Sigmoid colon (tissue), 6 donors: ENCODE measurements at regions not wholly inside any gene's neighbourhood (a gene's known extent, or its start where the extent isn't known, plus 50 kb on each side); places are given as distances from the start of the nearest gene placed in this dataset.

Experiments used
- DNase-seq: peaks from one replicate; pipeline ENCODE4 v3.0.0-alpha.2; 2019
- H3K27ac ChIP-seq, 4 donors: fragments of 200-600 bp; sonication (generic); one replicate each; pipeline ENCODE4 v1.5.1; 2016 to 2019; ENCODE audit warnings: mild to moderate bottlenecking in 1 of 4
- H3K27me3 ChIP-seq, 3 donors: fragments of 200-600 bp; sonication (generic); one replicate each; pipeline ENCODE4 v1.5.1; 2019; ENCODE audit warnings: mild to moderate bottlenecking in 1 of 3
- H3K36me3 ChIP-seq, 4 donors: fragments of 200-600 bp; sonication (generic); one replicate each; pipeline ENCODE4 v1.5.1; 2016 to 2019
- H3K4me1 ChIP-seq, 4 donors: fragments of 200-600 bp; sonication (generic); one replicate each; pipeline ENCODE4 v1.5.1; 2017 to 2019
- H3K4me3 ChIP-seq, 4 donors: fragments of 200-600 bp; sonication (generic); one replicate each; pipeline ENCODE4 v1.5.1; 2017 to 2019; ENCODE audit warnings: mild to moderate bottlenecking in 2 of 4, moderate library complexity in 1 of 4
- H3K9me3 ChIP-seq, 4 donors: fragments of 200-600 bp in 3 of 4; sonication (generic) in 3 of 4; one replicate each; pipeline versions ENCODE4 v1.5.1 to v1.6.1; 2013 to 2019
- CTCF ChIP-seq, 4 experiments: fragments of 450-650 bp in 3 of 4; fragments of 200-600 bp in 1 of 4; IDR thresholded peaks; one replicate each; pipeline ENCODE4 v1.5.1; 2016 to 2019; ENCODE audit warnings: antibody characterized with exemption in 4 of 4, mild to moderate bottlenecking in 3 of 4, moderate library complexity in 2 of 4
- EP300 ChIP-seq, 4 donors: sonication (generic); formaldehyde crosslinking; IDR thresholded peaks; one replicate each; pipeline ENCODE4 v1.6.1; 2017; ENCODE audit warnings: antibody characterized with exemption in 4 of 4
- POLR2A ChIP-seq, 2 donors: fragments of 450-650 bp; IDR thresholded peaks; one replicate each; pipeline ENCODE4 v1.6.1; 2016; ENCODE audit warnings: antibody characterized with exemption in 2 of 2, mild to moderate bottlenecking in 2 of 2, moderate library complexity in 2 of 2
- POLR2AphosphoS5 ChIP-seq, 4 donors: sonication (generic); formaldehyde crosslinking; IDR thresholded peaks; one replicate each; pipeline ENCODE4 v1.6.1; 2017; ENCODE audit warnings: antibody characterized with exemption in 4 of 4
- WGBS, 2 donors: extraction: QIAGEN DNeasy Blood & Tissue Kit; methylation state at CpG; one replicate each; pipeline ENCODE4 v1.1.7; 2013; 5-methylcytosine and 5-hydroxymethylcytosine counted together
- intact Hi-C: fragments of 100-400 bp; cut with DNase I; formaldehyde crosslinking; loops from one replicate; pipeline ENCODE4 v1.15.1; 2023
- donor health status: healthy with polysubstance abuse.
- donor health status: healthy.

DNA sequence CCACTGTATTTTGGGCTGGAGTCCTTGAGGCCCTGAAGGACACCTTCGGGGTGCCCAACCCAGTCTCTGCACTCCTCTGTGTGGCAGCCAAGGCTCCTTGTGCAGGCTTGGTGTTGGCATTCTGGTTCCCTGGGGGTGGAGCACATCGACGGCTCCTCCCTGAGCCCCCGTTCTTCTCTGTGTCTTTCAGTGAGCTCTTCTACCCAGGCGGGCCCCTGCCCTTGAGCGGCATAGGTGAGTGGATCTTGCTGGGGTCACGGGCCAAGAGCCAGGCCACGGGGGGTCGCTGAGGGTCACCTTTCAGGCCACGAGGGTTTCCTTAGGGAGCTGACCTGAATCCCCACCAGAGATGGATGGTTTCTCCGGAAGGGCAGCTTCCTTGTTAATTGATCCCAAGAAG lies 234.8 kb downstream of the SNRPN start:
- H3K36me3 ChIP-seq: no peaks in the 10 kb centered on the region
- TF ChIP-seq POLR2AphosphoS5 (IDR thresholded peaks at IDR 0.05): no peak
- no peak for TF ChIP-seq POLR2A (IDR thresholded peaks at IDR 0.05)
- no peak for TF ChIP-seq CTCF (IDR thresholded peaks at IDR 0.05)
- no peak for TF ChIP-seq EP300 (IDR thresholded peaks at IDR 0.05)
- no peak overlapping the region for H3K27ac ChIP-seq
- no peaks in the 10 kb centered on the region for H3K27me3 ChIP-seq
- peaks cover 0 to 9% (median 2%) of the 10 kb centered on the region in 4 donors for H3K9me3 ChIP-seq
- intact Hi-C loops: no loop called here
- no peak overlapping the region for H3K4me3 ChIP-seq
- DNase-seq: no peak
- 78 to 79% methylated on average over 11 of the region's 11 CpGs for WGBS, 2 donors
- no peaks in the 10 kb centered on the region for H3K4me1 ChIP-seq

DNA sequence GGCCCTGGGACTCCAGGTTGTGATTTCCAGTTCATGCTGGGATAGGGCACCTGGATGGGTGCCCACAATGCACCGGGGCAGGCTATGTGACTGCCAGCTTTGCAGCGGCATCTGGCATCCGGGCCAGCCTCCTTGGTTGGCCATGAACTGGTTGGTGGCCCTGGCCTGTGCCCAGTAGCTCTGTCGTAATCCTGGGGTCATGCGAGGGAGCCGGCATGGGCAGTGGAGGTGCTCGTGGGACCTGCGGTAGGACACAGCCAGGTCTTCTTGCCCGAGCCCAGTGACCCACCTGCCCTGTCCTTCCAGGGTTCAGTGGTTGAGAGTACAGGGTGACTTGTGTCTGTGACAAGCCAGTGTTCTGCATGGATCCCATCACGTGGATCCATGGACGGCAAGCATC lies 237.9 kb downstream of the SNRPN start:
- TF ChIP-seq EP300 (IDR thresholded peaks at IDR 0.05) (no peak), CTCF (IDR thresholded peaks at IDR 0.05) (no peak), POLR2A (IDR thresholded peaks at IDR 0.05) (no peak), POLR2AphosphoS5 (IDR thresholded peaks at IDR 0.05) (no peak)
- no peak for DNase-seq
- Histone ChIP-seq H3K4me3 (no peak overlapping the region), H3K27me3 (no peaks in the 10 kb centered on the region), H3K4me1 (no peaks in the 10 kb centered on the region), H3K36me3 (no peaks in the 10 kb centered on the region), H3K9me3 (peaks cover 0 to 9% (median 2%) of the 10 kb centered on the region in 4 donors), H3K27ac (no peak overlapping the region)
- intact Hi-C loops: no loop called here
- 90 to 91% methylated on average over 11 of the region's 11 CpGs for WGBS, 2 donors

DNA sequence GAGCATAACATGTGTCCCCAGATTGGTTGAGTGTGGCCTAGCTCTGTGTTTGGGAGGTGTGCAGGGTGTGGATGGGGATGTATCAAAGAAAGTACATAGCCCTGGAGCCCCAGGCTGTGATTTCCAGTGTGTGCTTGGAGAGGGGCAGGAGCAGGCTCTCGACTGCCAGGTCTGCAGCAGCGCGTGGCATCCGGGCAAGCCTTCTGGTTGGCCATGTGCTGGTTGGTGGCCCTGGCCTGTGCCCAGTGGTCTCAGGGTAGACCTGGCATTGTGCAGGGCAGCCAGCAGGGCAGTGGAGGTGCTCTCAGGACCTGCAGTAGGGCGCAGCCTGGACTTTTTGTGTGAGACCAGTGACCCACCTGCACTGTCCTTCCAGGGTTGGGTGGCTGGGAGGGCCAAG lies 231.5 kb downstream of the UBE3A start:
- no peak overlapping the region for H3K27ac ChIP-seq
- H3K9me3 ChIP-seq: peaks cover 0 to 12% (median 0%) of the 10 kb centered on the region in 4 donors
- DNase-seq: no peak
- no peaks in the 10 kb centered on the region for H3K4me1 ChIP-seq
- no peak overlapping the region for H3K4me3 ChIP-seq
- intact Hi-C loops: no loop called here
- no peaks in the 10 kb centered on the region for H3K27me3 ChIP-seq
- WGBS, 2 donors: 82% methylated on average over 5 of the region's 5 CpGs
- no peak for TF ChIP-seq POLR2A (IDR thresholded peaks at IDR 0.05)
- no peak for TF ChIP-seq EP300 (IDR thresholded peaks at IDR 0.05)
- no peak for TF ChIP-seq POLR2AphosphoS5 (IDR thresholded peaks at IDR 0.05)
- no peak for TF ChIP-seq CTCF (IDR thresholded peaks at IDR 0.05)
- H3K36me3 ChIP-seq: no peaks in the 10 kb centered on the region

DNA sequence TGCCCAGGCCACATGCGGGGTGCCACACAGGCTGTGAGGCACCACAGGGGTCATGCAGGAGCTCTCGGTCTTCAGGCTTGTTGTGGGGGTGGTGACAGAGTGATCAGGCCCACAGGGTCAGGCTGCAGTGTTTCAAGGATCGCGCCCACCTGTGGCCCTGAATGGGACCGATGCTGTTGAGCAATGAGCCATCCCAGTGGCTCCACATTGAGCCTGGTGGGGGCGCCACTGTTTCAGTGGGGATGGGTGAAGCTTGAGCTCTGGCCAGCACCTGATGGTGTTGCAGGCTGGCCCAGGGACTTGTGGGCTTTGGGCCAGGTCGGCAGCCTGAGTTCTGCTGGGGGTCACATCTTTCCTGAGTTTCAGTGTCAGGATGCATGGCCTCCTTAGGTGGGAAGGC lies 230.1 kb downstream of the UBE3A start:
- 85 to 87% methylated on average over 7 of the region's 7 CpGs for WGBS, 2 donors
- Histone ChIP-seq H3K4me3 (no peak overlapping the region), H3K4me1 (no peaks in the 10 kb centered on the region), H3K9me3 (peaks cover 0 to 12% (median under 1%) of the 10 kb centered on the region in 4 donors), H3K36me3 (no peaks in the 10 kb centered on the region), H3K27ac (no peak overlapping the region), H3K27me3 (no peaks in the 10 kb centered on the region)
- no peak for DNase-seq
- TF ChIP-seq POLR2A (IDR thresholded peaks at IDR 0.05): no peak
- no peak for TF ChIP-seq EP300 (IDR thresholded peaks at IDR 0.05)
- no peak for TF ChIP-seq POLR2AphosphoS5 (IDR thresholded peaks at IDR 0.05)
- no peak for TF ChIP-seq CTCF (IDR thresholded peaks at IDR 0.05)
- intact Hi-C loops: no loop called here

DNA sequence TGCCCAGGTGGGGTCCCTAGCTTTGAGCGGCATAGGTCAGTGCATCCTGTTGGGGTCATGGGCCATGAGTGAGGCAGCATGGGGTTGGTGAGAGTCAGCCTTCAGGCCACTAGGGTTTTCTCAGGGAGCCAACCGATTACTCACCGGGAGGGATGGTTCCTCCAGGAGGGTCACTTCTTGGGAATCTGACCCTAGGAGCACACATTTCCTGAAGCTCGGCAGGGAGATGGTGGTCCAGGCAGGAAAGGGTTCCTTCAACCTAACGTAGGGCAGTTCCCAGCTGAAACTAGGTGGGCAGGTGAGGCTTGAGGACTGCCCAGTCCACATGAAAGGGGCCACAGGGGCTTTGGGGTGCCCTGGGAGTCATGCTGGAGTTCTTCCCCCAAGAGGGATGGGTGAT lies 218.0 kb downstream of the UBE3A start:
- no peaks in the 10 kb centered on the region for H3K36me3 ChIP-seq
- no peak for DNase-seq
- intact Hi-C loops: no loop called here
- WGBS, 2 donors: 85 to 90% methylated on average over 5 of the region's 5 CpGs
- no peak overlapping the region for H3K27ac ChIP-seq
- peaks cover 0 to 15% (median 2%) of the 10 kb centered on the region in 4 donors for H3K9me3 ChIP-seq
- H3K4me3 ChIP-seq: no peak overlapping the region
- no peaks in the 10 kb centered on the region for H3K27me3 ChIP-seq
- H3K4me1 ChIP-seq: no peaks in the 10 kb centered on the region
- TF ChIP-seq CTCF (IDR thresholded peaks at IDR 0.05): no peak
- no peak for TF ChIP-seq POLR2AphosphoS5 (IDR thresholded peaks at IDR 0.05)
- no peak for TF ChIP-seq EP300 (IDR thresholded peaks at IDR 0.05)
- TF ChIP-seq POLR2A (IDR thresholded peaks at IDR 0.05): no peak
